Mesothelial cell of epicardium (in vitro differentiated cells): ENCODE measurements at regions not wholly inside any gene's neighbourhood (a gene's known extent, or its start where the extent isn't known, plus 50 kb on each side); places are given as distances from the start of the nearest gene placed in this dataset.

Experiments used
- DNase-seq, 2 experiments: peaks; one replicate each; pipeline ENCODE4 v3.0.0; 2021; ENCODE audit warnings: low spot score in 2 of 2; ENCODE audit not compliant: unreplicated experiment in 2 of 2
- H3K27ac Mint-ChIP-seq: 2 replicates; pipeline ENCODE4 v1.8.0; 2021; ENCODE audit warnings: mixed read lengths
- H3K27me3 Mint-ChIP-seq: 2 replicates; pipeline ENCODE4 v1.8.0; 2021; ENCODE audit warnings: low read depth, mixed read lengths
- H3K36me3 Mint-ChIP-seq: 2 replicates; pipeline ENCODE4 v1.8.0; 2021; ENCODE audit warnings: mixed read lengths
- H3K4me1 Mint-ChIP-seq: 2 replicates; pipeline ENCODE4 v1.8.0; 2021; ENCODE audit warnings: mixed read lengths
- H3K4me3 Mint-ChIP-seq: 2 replicates; pipeline ENCODE4 v1.8.0; 2021; ENCODE audit warnings: mild to moderate bottlenecking, moderate library complexity, mixed read lengths
- H3K9me3 Mint-ChIP-seq: 2 replicates; pipeline ENCODE4 v1.8.0; 2021; ENCODE audit warnings: mixed read lengths
- TF ChIP-seq, protein P1 (sequence below): fragments of 200-600 bp; sonication (generic); IDR thresholded peaks from one replicate; pipeline ENCODE4 v1.5.0; 2021; ENCODE audit warnings: antibody characterized with exemption; ENCODE audit not compliant: unreplicated experiment

DNA sequence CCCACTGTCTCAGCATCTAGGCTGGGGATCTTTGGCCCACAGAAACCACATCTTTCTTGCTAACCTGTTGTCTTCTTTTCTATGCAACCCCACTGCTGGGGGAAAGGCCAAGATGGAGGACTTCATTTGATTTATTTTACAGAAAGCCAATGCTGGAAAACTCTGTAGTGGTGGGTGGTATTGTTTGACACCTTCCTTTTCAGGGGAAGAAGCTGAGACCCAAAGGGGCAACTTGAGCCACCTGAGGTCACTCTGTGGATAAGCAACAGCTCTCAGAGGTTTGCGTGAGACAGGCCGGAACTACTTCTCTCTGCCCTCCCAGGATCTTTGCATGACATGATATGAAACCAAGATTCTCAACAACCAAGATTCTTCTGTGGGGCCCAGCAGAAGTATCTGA is 645.2 kb downstream of the VRK1 start:
- peaks cover 5% of the 10 kb centered on the region for H3K27me3 Mint-ChIP-seq
- H3K36me3 Mint-ChIP-seq: no peaks in the 10 kb centered on the region
- no peak overlapping the region for H3K4me3 Mint-ChIP-seq
- H3K27ac Mint-ChIP-seq: no peak overlapping the region
- peaks cover 11% of the 10 kb centered on the region for H3K9me3 Mint-ChIP-seq
- TF ChIP-seq, protein P1, sequence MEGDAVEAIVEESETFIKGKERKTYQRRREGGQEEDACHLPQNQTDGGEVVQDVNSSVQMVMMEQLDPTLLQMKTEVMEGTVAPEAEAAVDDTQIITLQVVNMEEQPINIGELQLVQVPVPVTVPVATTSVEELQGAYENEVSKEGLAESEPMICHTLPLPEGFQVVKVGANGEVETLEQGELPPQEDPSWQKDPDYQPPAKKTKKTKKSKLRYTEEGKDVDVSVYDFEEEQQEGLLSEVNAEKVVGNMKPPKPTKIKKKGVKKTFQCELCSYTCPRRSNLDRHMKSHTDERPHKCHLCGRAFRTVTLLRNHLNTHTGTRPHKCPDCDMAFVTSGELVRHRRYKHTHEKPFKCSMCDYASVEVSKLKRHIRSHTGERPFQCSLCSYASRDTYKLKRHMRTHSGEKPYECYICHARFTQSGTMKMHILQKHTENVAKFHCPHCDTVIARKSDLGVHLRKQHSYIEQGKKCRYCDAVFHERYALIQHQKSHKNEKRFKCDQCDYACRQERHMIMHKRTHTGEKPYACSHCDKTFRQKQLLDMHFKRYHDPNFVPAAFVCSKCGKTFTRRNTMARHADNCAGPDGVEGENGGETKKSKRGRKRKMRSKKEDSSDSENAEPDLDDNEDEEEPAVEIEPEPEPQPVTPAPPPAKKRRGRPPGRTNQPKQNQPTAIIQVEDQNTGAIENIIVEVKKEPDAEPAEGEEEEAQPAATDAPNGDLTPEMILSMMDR: no peak
- no peaks in the 10 kb centered on the region for H3K4me1 Mint-ChIP-seq
- no peak for DNase-seq

DNA sequence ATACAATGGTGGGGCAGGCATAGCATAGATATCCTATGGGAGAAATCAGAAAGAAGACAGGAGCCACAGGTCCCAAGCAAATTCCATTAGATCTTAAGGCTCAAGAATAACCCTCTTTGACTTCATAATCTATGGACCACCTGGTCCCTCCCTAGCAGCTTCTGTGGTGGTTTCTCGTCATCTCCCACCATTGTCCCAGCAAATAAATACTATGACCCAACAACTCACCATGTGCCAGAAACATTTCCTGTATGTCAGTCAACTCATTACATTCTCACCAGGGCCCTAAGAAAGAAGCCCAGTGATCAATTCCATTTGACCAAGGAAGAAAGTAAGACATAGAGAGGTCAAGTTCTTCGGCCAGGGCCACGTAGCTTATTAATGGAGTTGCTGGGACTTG is 646.2 kb downstream of the VRK1 start:
- H3K9me3 Mint-ChIP-seq: peaks cover under 1% of the 10 kb centered on the region
- no peaks in the 10 kb centered on the region for H3K36me3 Mint-ChIP-seq
- H3K27me3 Mint-ChIP-seq: no peaks in the 10 kb centered on the region
- no peak overlapping the region for H3K4me3 Mint-ChIP-seq
- TF ChIP-seq, protein P1: no peak
- H3K27ac Mint-ChIP-seq: no peak overlapping the region
- no peak for DNase-seq
- no peaks in the 10 kb centered on the region for H3K4me1 Mint-ChIP-seq

DNA sequence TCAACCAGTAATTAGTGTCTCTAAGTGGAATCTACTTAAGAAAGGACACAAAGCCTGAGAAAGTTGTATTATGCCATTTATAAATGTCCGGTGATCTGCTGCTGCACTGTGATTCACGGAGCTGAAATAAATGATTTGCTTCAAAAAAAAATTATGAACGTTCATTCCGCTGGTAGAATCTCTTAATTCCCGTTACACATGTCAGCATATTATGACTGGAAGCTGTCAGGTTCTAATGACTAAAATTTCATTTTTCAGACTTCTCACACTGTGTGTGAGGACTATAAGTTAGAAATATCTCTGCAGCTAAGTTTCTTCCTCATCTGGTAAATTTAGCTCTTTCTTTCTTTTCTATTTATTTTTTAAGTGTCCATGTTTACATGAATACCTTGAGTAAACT is 647.1 kb downstream of the VRK1 start:
- TF ChIP-seq, protein P1: no peak
- Mint-ChIP-seq H3K9me3 (no peaks in the 10 kb centered on the region), H3K4me1 (no peaks in the 10 kb centered on the region), H3K36me3 (no peaks in the 10 kb centered on the region), H3K27ac (no peak overlapping the region), H3K27me3 (no peaks in the 10 kb centered on the region), H3K4me3 (no peak overlapping the region)
- no peak for DNase-seq

DNA sequence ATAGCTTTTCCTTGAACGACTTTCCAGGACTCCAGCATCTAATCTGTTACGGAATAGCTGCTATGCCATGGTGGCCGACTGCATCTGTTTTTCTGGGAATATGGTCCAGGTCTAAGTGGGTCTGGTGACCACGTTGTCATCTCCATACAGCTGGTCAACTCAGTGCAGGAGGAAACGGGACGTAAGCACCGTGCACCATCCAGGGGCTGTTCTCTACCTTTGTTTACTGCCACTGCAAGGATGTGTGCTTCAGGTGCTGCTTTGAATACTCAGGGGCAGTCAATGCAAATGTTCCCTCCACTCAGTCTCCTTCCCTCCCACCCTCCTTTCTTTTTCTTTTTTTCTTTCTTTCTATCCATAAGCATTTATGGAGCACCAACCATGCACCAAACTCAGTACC is 648.2 kb downstream of the VRK1 start:
- Mint-ChIP-seq H3K9me3 (no peaks in the 10 kb centered on the region), H3K27me3 (no peaks in the 10 kb centered on the region), H3K4me1 (no peaks in the 10 kb centered on the region), H3K4me3 (no peak overlapping the region), H3K27ac (no peak overlapping the region), H3K36me3 (no peaks in the 10 kb centered on the region)
- DNase-seq: no peak
- TF ChIP-seq, protein P1: no peak

DNA sequence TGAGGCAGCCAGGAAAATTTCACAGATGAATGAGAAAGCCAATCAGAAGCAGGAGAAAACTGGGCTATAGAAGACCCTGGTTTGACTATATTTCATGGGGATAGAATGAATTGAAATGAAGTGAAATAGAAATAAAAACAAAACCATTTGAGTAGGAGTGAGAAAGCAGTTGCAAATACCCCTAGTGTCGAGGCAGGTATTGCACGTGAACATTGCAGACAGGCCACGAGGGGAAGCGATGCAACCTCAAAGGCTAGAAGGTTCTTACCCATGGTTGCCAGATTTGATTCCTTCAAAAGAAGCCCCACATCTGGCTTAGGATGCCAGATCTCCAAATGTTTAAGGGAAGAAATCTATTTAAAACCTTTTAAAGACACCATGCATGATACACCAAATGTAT is 648.9 kb downstream of the VRK1 start:
- Mint-ChIP-seq H3K27ac (no peak overlapping the region), H3K4me3 (no peak overlapping the region)

More for the DNA sequence above, 648.9 kb downstream of the VRK1 start:
- no peak for DNase-seq
- Mint-ChIP-seq H3K9me3 (no peaks in the 10 kb centered on the region), H3K36me3 (no peaks in the 10 kb centered on the region), H3K4me1 (no peaks in the 10 kb centered on the region), H3K27me3 (no peaks in the 10 kb centered on the region)
- TF ChIP-seq, protein P1: no peak
